Activated effector memory CD4-positive, alpha-beta T cell treated with anti-CD3 and anti-CD28 coated beads, Interleukin-2, amount 50 U/mL, for 16 hours (primary cell): ENCODE measurements at regions not wholly inside any gene's neighbourhood (a gene's known extent, or its start where the extent isn't known, plus 50 kb on each side); places are given as distances from the start of the nearest gene placed in this dataset.
"Not testable (repeated sequence)": the region's sequence is repeated elsewhere in the genome, so short reads cannot be mapped to it uniquely, and the experiment has no call there.

Experiments used
- DNase-seq: peaks from one replicate; pipeline ENCODE4 v3.0.0-alpha.2; 2020

GRCh38 chrX:155819966-155820491 is 61.1 kb upstream of the VAMP7 start:
- DNase-seq, result peak; percentile 68

GRCh38 chrX:155819525-155819924 is 61.6 kb upstream of the VAMP7 start:
- DNase-seq, result no peak

GRCh38 chrX:155814391-155814790 is 66.8 kb upstream of the VAMP7 start:
- DNase-seq, result not testable (repeated sequence)

DNA sequence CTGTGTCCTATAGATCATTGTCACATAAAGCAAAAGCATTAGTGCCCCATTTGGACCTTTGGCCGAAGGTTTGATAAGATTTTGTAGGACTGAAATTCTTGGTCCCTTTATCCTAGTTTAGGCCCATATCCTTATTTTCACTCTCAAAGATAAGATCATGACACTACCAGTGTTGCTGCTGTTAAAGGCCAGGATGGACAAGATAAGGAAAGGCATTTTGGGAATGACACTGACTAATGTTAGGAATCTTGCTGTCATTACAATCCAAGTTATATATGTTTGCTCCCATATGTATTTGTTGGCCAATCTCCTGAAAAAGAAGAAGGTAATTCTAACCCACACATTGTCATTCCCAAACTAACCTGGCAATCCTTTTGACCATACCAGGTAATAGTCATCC is 101.3 kb upstream of the VAMP7 start:
- DNase-seq, result no peak

DNA sequence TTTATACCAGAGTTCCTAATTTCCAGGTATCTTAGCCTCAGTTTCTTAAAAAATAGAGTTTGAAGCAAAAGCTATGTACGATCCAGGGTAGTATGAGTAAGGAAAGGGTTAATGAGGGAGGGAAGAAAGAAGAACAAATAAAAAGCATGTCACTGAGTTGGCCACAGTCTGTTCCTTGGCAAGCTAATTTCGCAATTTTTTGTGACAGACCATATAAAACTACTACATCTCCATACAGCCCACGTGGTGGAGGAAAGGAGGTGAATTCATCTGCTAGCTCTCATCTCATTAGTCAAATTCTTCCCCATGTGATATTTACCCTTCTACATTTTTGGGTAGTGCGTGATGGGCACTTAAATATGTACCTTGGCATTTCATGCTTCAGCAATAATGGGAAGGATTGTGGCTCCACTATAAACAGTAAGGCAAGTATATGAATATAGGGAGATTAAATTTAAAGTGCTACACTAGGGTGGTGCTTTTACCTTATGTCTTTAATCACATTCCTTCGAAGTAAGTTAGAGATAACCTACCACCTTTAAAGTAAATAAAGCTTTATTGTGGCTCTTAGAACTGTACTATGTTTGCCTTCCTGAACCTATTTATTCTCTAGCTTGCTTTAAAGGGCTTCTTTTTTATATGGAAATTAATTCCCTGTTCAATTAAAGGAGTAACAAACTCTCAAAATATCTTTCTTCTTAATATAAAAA is 102.1 kb upstream of the VAMP7 start:
- no peak for DNase-seq

GRCh38 chrX:155774387-155774786 is 106.8 kb upstream of the VAMP7 start:
- no peak for DNase-seq

DNA sequence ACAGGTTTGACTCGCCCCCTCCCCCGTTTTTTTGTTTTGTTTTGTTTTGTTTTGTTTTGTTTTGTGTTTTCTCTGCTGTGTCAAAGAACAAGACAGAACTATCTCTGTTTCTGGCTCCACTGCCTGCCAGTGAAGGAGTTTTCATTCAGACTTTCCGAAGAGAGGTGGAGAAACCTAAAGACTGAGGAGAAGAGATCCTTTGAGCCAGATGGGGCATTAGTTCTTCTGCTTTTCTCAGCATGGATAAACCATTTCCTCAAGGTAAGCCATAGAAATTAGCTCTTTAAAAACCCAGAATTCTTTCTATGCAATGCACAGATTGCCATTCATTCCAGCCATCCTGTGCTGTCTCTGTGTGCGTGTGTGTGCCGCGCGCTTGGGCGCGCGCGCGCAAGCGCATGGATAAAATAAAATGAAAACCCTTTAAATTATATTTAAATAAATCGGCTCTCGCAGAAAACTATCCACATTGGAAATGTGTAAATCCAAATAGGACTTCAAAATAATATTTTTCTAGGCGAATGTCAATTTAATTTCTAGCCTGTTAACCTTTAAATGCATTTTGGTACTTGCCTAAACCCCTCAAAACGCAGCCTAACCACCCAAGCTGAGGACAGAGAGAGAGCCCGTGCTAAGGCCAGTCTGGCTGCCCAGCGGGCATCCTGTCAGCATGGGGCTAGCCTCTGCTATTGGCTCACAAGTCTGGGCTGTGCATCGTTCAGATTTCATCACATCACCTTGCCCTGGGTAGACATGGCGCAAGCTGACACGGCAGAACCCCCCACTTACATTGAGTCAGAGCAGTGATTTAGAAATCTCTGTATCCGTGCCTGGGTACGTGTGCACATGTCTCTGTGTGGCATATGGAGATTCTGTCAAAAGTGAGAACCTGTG is 113.0 kb upstream of the VAMP7 start:
- no peak for DNase-seq

- peak; percentile 63 for DNase-seq
Observed at GRCh38 chrX:155767051-155767875, 113.9 kb upstream of the VAMP7 start.

- DNase-seq, result no peak
Observed at GRCh38 chrX:155766321-155766720, 114.8 kb upstream of the VAMP7 start.

GRCh38 chrX:155761185-155761584 is 120.0 kb upstream of the VAMP7 start:
- no peak for DNase-seq

DNA sequence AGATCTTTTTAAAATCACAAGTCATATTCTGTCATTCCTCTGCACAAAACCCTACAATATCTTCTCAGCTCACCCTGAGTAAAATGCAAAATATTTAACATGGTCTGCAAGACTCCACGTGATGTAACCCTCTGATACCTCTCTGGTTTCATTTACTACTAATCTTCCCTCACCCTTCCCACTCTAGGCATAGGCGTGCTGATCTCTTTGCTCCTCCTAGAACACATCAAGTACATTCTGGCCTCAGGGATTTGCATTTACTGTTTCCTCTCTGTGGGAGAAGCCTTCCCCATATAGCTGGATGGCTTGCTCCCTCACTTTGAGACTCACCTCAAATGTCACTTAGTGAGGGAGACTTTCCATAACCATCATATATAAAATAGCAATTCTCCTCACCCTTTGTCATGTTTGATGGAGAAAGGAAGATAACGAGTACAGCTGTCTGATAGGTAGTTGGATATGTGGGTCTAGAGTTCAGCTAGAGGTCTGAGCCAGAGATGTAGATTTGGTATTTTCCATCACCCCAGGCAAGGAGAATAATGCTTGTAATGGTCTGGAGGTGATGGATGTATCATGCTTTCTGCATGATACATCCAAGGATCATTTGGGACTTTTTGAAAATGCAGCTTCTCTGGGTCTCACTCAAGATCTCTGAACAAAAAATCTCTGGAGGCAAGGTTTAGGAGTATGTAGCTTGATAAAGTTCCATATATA is 123.9 kb upstream of the VAMP7 start:
- no peak for DNase-seq

GRCh38 chrX:155755706-155756337 is 125.3 kb upstream of the VAMP7 start:
- no peak for DNase-seq

GRCh38 chrX:155751131-155751530 is 130.0 kb upstream of the VAMP7 start:
- DNase-seq, result no peak

- DNase-seq, result no peak
Observed at GRCh38 chrX:155747520-155747919, 133.6 kb upstream of the VAMP7 start.

- DNase-seq, result no peak
Observed at GRCh38 chrX:155745792-155746191, 133.0 kb upstream of the TMLHE start.

DNA sequence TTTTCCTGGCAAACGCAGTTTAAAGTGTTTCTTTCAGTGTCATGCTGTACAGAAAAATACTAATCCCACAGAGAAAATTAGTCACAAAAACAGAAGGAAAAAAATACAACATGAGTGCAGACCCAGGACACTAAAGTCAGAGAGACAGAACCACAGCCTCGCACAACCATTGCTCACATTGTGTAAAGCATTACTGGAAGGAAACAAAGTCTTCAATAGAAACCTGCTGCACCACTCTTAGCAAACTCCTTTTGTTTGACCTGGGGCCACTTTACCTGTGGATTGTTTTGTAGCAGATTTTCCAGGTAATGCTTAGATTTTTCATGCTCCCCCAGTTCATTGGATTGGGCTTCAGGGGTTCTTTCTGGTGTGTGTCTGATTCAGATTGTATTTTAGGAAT is 131.8 kb upstream of the TMLHE start:
- DNase-seq, result no peak

GRCh38 chrX:155728335-155728734 is 115.6 kb upstream of the TMLHE start:
- DNase-seq, result not testable (repeated sequence)

GRCh38 chrX:155718972-155719586 is 106.3 kb upstream of the TMLHE start:
- no peak for DNase-seq

DNA sequence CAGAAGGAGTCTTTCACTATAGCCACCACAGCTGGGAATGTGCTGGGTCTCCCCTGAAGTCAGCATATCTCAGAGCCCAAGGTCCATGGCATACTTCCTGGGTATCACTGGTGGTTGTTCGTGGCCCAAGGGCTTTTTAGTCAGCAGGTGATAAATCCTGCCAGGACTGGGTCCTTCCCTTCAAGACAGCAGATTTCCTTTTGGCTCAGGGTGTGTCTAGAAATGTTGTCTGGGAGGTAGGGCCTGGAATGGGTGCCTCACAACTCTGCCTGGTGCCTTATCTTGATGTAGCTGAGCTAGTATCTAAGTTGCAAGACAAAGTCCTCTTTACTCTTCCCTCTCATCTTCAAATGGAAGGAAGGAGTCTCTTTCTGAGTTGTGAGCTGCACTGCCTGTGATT is 102.4 kb upstream of the TMLHE start:
- DNase-seq, result no peak

- no peak for DNase-seq
Observed at GRCh38 chrX:155695419-155695818, 82.7 kb upstream of the TMLHE start.

DNA sequence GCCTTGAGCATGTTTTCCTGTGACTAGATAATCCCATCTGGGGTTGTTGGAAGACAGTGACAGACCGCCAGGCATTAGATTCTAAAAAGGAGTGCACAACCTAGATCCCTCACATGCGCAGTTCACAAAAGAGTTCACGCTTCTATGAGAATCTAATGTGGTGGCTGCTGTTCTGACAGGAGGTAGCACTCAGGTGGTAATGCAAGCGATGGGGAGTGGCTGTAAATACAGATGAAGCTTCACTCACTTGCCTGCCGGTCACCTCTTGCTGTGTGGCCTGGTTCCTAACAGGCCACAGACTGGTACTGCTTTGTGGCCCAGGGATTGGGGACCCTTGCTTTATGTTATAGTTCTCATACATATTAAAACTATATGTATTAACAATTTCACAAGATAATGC is 81.9 kb upstream of the TMLHE start:
- DNase-seq, result no peak
